CD4-positive, alpha-beta T cell treated with Interleukin-12 subunit alpha and Interleukin-12 subunit beta, for 1 hour (primary cell): ENCODE measurements at regions not wholly inside any gene's neighbourhood (a gene's known extent, or its start where the extent isn't known, plus 50 kb on each side); places are given as distances from the start of the nearest gene placed in this dataset.

ENCODE experiments used
- DNase-seq: peaks from one replicate; pipeline ENCODE4 v3.0.0-alpha.2; 2020

GRCh38 chr3:64306745-64307144 is 81.5 kb upstream of the PRICKLE2 start:
- no peak for DNase-seq

GRCh38 chr3:64305731-64306130 is 80.5 kb upstream of the PRICKLE2 start:
- no peak for DNase-seq

GRCh38 chr3:64304828-64305410 is 79.7 kb upstream of the PRICKLE2 start:
- DNase-seq: no peak

- DNase-seq: no peak
Observed at GRCh38 chr3:64303881-64304280, 78.6 kb upstream of the PRICKLE2 start.

- DNase-seq: no peak
Observed at GRCh38 chr3:64303401-64303800, 78.1 kb upstream of the PRICKLE2 start.

DNA sequence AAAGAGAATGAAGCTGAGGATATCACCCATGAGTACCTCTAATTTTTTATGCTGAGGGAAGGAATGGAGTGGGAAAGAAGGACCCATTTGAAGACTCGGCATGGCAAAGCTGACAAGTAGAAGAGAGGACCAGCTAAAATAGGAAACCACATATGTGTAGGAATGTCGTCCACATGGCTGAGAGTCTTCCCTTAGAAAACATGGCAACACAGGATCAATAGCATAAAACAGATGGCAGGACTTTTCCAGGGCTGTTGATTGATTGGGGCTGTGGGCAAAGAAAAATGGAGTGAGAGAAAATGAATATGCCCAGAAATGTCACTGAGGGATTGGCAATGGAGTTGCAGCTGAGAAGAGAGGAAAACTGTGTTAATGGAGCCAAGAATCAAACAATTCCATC is 76.2 kb upstream of the PRICKLE2 start:
- no peak for DNase-seq

DNA sequence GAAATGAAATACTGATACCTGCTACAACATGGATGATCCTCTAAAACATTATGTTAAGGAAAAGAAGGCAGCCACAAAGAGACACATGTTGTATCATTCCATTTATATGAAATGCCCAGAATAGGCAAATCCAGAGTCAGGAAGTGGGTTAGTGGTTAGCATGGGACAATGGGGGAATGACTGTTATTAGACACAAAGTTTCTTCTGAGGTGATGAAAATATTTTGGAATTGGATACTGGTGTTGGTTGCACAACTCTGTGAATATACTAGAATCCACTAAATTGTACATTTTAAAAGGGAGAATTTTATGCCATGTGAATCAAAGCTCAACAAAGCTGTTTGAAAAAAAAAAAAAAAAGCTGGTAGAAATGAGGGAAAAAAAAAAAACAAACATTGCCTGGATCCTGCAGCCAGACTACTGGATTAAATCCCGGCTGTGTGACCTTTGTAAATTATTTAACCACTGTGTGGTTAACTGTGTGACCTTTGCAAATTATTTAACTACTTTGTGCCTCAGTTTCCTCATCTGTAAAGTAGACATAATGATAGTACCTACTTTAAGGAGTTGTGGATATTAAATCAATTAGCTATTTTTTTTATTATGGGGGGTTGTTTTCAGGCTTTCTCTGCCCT is 75.6 kb upstream of the PRICKLE2 start:
- DNase-seq: no peak

GRCh38 chr3:64299206-64299605 is 73.9 kb upstream of the PRICKLE2 start:
- DNase-seq: no peak

GRCh38 chr3:64297563-64297962 is 72.3 kb upstream of the PRICKLE2 start:
- DNase-seq: no peak

DNA sequence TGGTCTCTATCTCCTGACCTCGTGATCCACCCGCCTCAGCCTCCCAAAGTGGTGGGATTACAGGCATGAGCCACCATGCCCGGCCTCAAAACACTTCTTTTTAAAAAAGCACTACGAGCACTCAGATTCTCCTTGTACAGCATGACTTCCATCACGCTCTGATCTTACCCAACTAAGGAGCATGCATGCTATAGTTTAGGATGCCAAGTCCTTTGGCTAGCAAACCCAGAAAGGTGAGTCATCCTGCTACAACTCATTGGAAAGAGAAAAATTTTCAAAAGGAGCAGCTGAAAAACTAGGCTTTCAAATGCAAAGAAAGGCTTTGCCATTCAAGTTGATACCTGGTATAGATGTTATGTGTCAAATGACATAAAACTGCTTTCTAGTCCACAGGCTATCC is 70.3 kb upstream of the PRICKLE2 start:
- DNase-seq: no peak

DNA sequence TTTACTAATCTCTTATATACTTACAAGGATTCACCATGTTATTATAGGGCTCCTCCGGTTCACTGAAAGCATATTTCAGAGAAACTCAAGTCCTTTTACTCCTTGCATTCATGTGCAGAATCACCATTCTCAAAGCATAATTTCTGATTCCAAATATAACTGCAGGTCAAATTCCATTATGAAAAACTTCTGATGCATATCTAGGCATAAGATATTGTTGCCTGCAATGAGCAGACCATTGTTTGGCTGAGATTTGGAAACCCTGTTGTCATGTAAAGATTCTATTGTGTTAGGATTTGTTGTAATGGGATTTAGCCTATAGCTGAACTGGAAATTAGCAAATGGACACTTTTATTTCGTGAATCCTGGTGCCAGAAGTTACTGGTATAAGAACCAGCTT is 69.5 kb upstream of the PRICKLE2 start:
- DNase-seq: no peak

DNA sequence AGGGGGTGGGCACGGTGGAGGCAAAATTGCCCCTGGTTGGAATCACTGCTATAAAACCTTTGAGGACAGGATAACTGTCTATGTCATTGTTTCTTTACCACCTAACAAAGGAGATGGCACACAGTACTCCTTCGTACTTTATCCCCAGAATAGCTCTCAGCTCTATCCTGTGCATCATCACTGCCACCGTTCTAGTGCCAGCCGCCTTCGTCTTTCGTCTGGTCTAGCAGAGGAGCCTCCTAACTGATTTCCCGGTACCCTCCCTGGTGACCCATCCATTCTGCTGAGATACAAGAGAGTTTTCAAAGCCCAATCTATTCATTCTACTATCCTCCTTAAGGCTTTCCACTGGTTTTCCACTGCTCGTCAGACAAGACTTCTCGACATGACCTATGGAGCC is 67.9 kb upstream of the PRICKLE2 start:
- no peak for DNase-seq

DNA sequence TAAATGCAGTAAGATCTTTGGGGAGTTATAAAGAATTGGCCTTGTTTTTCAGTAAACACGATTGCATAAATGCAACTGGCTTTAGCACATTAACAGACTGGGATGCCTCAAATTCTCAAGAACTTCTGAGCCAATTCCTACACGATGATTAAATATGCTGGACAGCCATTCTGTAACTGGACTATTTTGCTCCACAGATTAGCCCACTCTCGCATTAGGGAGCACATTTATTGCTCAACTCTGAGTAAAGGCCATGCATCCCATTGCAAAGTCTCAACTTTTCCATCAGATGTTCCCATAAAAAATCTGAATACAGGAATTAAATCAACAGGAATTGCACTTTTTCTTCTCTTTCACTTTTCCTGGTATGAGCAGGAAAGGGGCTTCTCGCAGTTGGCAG is 66.7 kb upstream of the PRICKLE2 start:
- no peak for DNase-seq

DNA sequence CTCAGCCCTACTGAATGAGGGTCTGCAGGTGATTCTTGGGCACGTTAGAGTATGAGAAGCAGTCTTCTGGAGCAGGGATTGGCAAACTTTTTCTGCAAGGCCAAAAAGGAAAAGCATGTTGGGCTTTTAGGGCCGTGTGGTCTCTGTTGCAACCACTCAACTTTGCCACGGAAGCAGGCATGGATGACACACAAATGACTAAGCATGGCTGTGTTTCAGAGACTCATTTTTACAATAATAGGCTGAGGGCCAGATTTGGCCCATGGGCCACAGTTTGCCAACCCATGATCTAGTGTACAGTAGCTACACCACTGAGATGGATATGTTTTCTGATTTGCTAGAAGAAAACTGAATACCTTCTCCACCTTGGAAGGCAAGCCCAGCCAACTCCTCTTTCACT is 66.1 kb upstream of the PRICKLE2 start:
- no peak for DNase-seq

DNA sequence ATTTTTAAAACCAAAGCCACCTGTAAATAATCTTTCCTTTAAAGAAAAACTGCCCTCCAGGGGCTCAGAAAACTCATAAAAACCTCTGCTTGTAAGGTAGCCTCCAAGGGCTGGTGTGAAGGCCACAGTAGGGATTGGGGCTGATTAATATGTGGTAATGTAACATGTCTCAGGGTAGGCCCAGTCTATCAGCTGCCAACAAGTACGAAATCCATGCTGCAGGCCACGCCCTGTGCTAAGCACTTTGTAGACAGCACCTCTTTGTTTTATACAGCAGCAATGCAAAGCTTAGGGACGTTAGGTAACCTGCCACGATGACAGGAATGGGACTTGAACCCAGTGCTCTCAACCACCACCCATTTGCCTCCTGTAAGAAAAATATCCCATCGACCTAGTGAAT is 65.6 kb upstream of the PRICKLE2 start:
- DNase-seq: no peak

GRCh38 chr3:64290161-64290560 is 64.9 kb upstream of the PRICKLE2 start:
- no peak for DNase-seq

GRCh38 chr3:64289622-64290021 is 64.4 kb upstream of the PRICKLE2 start:
- DNase-seq: no peak

DNA sequence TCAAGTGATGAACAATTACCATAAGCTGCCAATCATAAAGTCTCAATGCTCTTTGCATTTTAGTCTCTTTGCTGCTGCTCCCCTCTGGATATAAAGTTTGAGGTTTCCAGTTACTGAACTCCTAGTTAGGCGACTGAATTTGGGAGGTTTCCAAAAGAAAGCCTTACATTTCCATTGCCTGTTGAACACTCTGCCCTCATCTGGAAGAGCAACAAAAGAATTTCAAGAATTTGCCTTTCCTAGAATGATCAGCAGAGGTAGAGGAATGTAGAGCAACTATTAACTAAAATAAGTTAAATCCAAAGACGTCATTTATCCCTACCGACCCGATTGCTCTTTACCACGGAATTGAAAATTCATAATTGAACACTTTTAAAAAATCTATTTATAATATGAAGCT is 53.4 kb upstream of the PRICKLE2 start:
- no peak for DNase-seq

DNA sequence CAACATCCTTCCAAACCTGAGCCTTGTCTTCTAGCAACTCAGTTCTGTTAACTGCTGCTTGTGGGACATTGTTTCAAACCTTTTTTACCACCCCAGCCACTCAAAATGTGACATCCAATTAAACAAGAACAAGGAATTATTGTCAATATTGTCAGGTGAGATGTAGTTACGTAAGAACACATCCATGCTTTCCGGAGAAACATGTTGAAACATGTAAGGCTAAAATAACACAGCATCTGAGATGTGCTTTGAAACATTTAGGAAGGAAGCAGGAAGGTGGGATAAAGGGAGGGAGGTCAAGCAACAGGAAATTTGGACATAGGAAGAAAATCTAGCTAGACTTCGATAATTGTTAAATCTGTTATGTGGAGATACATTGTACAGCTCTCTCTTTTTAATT is 50.9 kb upstream of the PRICKLE2 start:
- DNase-seq: no peak
